Epidermal melanocyte (primary cell): ENCODE measurements at regions not wholly inside any gene's neighbourhood (a gene's known extent, or its start where the extent isn't known, plus 50 kb on each side); places are given as distances from the start of the nearest gene placed in this dataset.
"Not testable (repeated sequence)": the region's sequence is repeated elsewhere in the genome, so short reads cannot be mapped to it uniquely, and the experiment has no call there.

Experiments
- DNase-seq: peaks from one replicate; pipeline ENCODE4 v3.0.0; 2011; ENCODE audit warnings: low spot score; ENCODE audit not compliant: insufficient read length

- no peak for DNase-seq
Measured at GRCh38 chr5:15103864-15104263, 232.3 kb upstream of the ANKH start.

- DNase-seq, result no peak
Measured at GRCh38 chr5:15103130-15103529, 231.6 kb upstream of the ANKH start.

- DNase-seq, result no peak
Measured at GRCh38 chr5:15097552-15097951, 226.0 kb upstream of the ANKH start.

- DNase-seq, result not testable (repeated sequence)
Measured at GRCh38 chr5:15096686-15097085, 225.1 kb upstream of the ANKH start.

- no peak for DNase-seq
Measured at GRCh38 chr5:15092801-15093200, 221.2 kb upstream of the ANKH start.

- DNase-seq, result no peak
Measured at GRCh38 chr5:15085671-15086070, 214.1 kb upstream of the ANKH start.

- no peak for DNase-seq
Measured at GRCh38 chr5:15082096-15082495, 210.5 kb upstream of the ANKH start.

- no peak for DNase-seq
Measured at GRCh38 chr5:15080219-15080618, 208.6 kb upstream of the ANKH start.

GRCh38 chr5:15079566-15079965 is 208.0 kb upstream of the ANKH start:
- DNase-seq, result no peak

GRCh38 chr5:15074651-15075050 is 203.1 kb upstream of the ANKH start:
- no peak for DNase-seq

GRCh38 chr5:15073453-15073852 is 201.9 kb upstream of the ANKH start:
- DNase-seq, result no peak

GRCh38 chr5:15070907-15071306 is 199.3 kb upstream of the ANKH start:
- no peak for DNase-seq

- DNase-seq, result no peak
Measured at GRCh38 chr5:15069407-15069905, 197.9 kb upstream of the ANKH start.

- no peak for DNase-seq
Measured at GRCh38 chr5:15065091-15065490, 193.5 kb upstream of the ANKH start.

GRCh38 chr5:15064396-15064795 is 192.8 kb upstream of the ANKH start:
- no peak for DNase-seq

GRCh38 chr5:15056988-15057592 is 185.5 kb upstream of the ANKH start:
- no peak for DNase-seq

- DNase-seq, result no peak
Measured at GRCh38 chr5:15044521-15044920, 172.9 kb upstream of the ANKH start.

GRCh38 chr5:15037247-15037908 is 165.8 kb upstream of the ANKH start:
- DNase-seq, result no peak

- DNase-seq, result no peak
Measured at GRCh38 chr5:15034379-15034778, 162.8 kb upstream of the ANKH start.

- DNase-seq, result no peak
Measured at GRCh38 chr5:15031180-15031579, 159.6 kb upstream of the ANKH start.

- no peak for DNase-seq
Measured at GRCh38 chr5:15027764-15028163, 156.2 kb upstream of the ANKH start.

GRCh38 chr5:15026944-15027343 is 155.4 kb upstream of the ANKH start:
- DNase-seq, result no peak
